GM21576 (cell line): ENCODE measurements at regions not wholly inside any gene's neighbourhood (a gene's known extent, or its start where the extent isn't known, plus 50 kb on each side); places are given as distances from the start of the nearest gene placed in this dataset.
A peak's percentile ranks its signal among the peaks of the same experiment; 100 is the strongest.

Experiments used
- ATAC-seq: cut with Tn5 transposase; IDR thresholded peaks from one replicate; pipeline ENCODE4 v1.9.1; 2021; ENCODE audit warnings: mild to moderate bottlenecking, moderate library complexity; ENCODE audit not compliant: unreplicated experiment

- peak; percentile 98 for ATAC-seq
Observed at GRCh38 chr12:25713264-25713663, 160.2 kb upstream of the LMNTD1 start.

DNA sequence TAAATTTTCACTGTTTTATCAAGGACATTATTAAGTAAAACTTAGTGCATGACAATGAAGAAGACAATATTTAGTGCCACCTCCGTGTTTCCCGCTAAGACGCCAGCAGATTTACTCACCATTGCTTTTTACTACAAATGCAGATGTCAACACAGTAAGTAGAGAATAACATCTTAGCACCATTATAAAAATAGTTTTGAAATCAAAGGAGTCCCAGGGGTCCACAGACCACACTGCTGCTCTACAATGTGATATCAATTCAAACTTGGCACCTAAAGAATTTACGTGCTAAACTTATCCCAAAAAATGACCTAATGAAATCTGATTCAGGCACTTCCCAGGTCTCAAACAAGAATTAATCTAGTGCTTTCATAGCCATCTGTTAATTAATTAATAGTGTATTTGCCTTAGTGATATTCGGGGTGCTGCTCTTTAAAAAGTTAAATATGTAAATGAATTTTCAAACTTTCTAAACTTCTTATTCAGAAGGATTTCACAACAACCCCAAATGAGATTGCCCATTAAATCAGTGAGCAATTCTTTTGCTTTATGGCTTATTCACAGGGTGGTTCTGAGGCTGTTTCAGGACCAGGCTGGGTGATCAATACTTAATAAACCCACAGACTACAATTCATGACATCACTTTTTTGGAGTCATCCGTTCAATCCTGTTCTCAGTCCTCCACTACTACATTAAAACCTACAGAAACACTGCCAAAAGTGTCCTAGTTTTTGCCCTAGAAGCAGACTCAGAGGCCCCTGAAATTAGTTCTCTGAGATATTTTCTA is 161.3 kb upstream of the LMNTD1 start:
- no peak for ATAC-seq

GRCh38 chr12:25715102-25715501 is 162.0 kb upstream of the LMNTD1 start:
- ATAC-seq: no peak

GRCh38 chr12:25716842-25717241 is 163.8 kb upstream of the LMNTD1 start:
- no peak for ATAC-seq

- no peak for ATAC-seq
Observed at GRCh38 chr12:25717552-25717951, 164.5 kb upstream of the LMNTD1 start.

DNA sequence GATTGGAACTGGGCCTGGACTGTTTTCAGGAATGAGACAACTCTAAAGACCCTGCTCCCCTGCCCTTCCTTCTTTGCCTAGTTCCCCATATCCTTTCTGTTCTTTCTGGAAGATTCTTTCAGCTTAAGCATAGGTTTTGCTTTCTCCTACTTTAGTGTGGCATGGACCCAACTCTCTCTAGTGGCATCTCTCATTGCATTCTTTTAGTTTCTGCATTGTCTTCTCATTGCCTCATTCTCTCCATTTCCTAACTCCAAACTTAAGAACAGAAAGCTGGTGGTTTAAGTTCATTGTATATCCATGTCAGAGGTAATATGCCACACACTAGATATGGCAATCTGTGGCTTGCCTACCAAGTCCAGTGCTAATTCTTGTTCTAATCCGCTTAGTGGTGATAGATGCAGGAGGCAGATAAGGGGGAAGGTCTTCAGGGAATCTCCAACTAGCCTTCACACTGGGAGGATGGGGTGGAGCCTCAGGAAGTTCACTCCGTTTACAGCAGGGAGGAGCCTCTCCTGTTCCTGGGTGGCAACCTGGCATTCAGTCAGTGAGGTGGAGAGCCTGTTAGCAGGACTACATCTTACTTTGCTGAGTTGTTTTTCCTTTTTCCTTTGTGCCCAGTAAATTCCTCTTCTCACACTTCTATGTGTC is 165.1 kb upstream of the LMNTD1 start:
- ATAC-seq: no peak

- ATAC-seq: no peak
Observed at GRCh38 chr12:25719505-25719904, 166.4 kb upstream of the LMNTD1 start.

- no peak for ATAC-seq
Observed at GRCh38 chr12:25723336-25723735, 170.3 kb upstream of the LMNTD1 start.

DNA sequence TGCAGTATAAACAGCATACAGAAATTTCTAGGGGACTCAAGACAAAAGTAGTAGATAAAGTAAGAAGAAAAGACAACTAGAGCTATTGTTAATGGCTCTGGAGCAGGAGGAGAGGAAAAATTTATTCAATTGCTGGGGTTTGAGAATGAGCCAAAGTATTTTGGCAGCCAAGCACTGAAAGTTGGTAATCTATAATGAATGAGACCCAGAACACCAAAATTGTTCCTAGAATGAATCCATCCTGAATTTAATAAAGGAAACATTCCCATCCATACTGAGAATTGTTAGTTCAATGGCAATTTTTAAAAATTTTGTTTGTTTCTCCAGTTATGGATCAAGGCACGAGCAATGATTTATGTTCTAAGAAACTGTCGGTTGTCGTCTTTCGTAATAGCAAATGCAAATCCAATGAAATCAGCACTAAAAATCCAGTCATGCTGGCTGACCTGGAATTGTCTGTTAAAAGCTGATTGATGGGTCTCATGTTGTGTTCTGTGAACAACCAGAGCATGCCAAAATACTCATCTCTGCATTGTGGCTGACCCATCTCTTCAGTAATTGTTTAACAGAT is 170.9 kb upstream of the LMNTD1 start:
- ATAC-seq: no peak

DNA sequence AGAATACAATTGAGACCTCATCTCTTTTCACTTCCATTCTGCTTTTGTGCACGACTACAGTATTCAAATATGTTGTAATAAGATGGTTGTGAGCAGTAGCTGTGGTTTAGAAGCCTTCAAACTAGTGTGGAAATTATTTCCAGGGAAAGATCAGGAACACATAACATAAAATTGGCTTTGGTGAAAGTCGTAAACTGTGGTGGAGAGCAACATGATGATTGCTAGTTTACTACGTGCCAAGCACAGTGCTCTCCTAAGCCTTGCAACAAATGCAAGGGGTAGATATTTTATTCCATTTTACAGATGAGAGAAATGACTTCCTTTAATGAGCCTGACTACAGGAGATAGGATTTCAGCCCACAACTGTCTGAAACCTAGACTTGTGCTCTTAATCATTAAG is 172.4 kb upstream of the LMNTD1 start:
- no peak for ATAC-seq

- no peak for ATAC-seq
Observed at GRCh38 chr12:25725931-25726330, 172.8 kb upstream of the LMNTD1 start.

- ATAC-seq: no peak
Observed at GRCh38 chr12:25728056-25728595, 175.0 kb upstream of the LMNTD1 start.

GRCh38 chr12:25730489-25731349 is 177.6 kb upstream of the LMNTD1 start:
- no peak for ATAC-seq

DNA sequence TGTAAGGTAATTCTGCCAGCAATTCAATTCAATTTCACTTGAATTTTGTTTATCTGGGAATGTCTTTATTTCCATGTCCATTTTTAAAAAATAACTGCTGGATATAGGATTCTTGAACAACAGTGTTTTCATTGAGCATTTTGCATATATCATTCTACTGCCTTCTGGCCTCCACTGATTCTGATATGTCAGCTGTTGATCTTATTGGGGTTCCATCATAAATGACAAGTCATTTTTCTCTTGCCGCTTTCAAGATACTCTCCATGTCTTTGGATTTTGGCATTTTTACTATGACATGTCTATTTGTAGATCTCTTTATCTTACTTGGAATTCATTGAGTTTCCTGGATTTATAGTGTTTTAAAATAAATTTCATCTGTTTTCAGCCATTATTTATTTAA is 180.5 kb upstream of the LMNTD1 start:
- ATAC-seq: no peak

DNA sequence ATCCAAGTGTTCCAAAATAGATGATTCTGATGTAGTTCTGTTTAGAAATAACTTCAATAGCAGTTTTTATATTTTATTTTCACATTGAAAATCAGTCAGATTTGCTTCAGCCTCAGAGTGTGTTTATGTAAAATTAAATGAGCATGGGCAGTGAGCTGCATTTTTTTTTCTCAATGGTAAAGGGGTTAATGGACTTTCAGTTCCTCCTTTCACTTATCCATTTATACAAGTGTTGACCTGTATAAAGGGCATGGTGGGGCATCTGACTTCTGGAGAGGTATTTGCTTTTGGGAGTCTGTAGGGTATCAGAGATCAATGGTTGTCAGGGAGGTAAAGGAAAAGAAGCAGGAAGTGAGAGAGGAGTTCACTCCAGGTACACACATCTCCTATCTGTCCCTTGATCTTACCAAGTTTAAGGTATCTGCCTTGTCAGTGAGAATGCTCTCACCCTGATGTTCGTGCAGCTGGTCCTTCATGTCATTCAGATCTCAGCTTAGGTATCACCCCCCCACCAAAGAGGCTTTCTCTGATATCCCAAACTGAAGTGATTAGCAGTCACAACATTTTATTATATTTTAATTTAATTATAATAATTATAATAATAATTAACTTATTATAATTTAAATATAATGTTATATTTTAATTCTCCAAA is 181.6 kb upstream of the LMNTD1 start:
- ATAC-seq: peak; percentile 78

DNA sequence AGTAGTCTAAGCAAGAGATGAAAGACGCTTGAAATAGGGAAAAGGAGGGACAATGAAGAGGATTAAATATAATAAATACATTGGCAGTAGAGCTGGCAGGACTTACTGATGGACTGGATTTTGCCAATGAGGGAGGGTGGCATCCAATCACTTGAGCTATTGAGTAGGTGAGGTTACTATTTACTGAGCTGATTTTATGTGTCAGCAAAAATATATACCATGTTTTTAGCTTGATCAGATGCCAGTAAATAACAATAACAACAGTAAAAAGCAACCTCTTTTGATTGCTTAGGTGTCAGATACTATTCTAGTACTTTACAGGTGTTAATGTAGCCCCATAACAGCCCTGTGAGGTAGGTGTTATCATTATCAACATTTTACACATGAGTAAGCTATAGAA is 187.5 kb upstream of the LMNTD1 start:
- no peak for ATAC-seq

DNA sequence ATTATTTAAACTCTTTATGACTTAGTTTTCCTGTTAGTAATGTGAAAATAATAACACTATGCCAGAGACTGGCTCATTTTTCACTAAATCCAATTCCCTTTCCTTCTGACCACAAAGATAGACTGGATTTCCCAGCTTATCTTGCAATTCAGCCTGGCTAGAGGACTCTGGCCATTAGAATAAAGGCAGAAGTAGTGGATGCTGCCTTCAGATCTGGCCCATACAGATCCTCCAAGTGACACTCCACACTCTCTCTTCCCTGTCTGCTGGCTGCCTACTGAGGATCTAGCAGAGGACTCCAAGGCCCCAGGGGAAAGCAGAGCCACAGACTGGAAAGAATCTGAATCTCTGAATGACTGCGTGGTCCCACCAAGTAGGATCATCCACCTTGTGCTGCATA is 188.8 kb upstream of the LMNTD1 start:
- no peak for ATAC-seq

- no peak for ATAC-seq
Observed at GRCh38 chr12:25743679-25744215, 190.7 kb upstream of the LMNTD1 start.

- ATAC-seq: no peak
Observed at GRCh38 chr12:25744313-25744712, 191.2 kb upstream of the LMNTD1 start.

DNA sequence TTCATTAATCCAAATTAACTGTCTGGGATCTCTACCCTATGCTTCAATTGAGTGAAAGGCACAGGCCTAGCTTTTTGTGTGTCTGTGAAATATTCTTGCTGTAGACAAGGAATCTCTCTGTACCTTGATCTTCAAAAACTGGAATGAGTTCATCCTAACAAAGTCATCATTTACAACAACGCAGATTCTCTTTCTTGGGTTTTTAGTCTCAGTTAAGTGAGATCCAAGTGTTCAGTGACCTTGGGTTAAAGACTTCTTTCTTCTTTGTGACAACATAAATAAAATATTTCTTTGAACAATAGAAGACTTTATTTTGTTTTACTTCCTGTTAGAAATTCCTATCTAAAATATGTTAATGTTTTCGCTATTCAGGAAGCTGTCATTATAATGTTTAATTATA is 192.2 kb upstream of the LMNTD1 start:
- ATAC-seq: no peak
